ENCODE measurements at regions not wholly inside any gene's neighbourhood (a gene's known extent, or its start where the extent isn't known, plus 50 kb on each side); places are given as distances from the start of the nearest gene placed in this dataset.

- H3K27ac ChIP-seq, result no peak overlapping the region
- TF ChIP-seq ZFX (IDR thresholded peaks at IDR 0.05; ENCODE audit: borderline replicate concordance), result no peak
Measured at GRCh38 chr6:165917576-165917975, 250.1 kb downstream of the TBXT start.

GRCh38 chr6:165915022-165915770 lies 252.2 kb upstream of the PDE10A start:
- TF ChIP-seq ZFX (IDR thresholded peaks at IDR 0.05; ENCODE audit: borderline replicate concordance), result no peak
- TF ChIP-seq CTCF (IDR thresholded peaks at IDR 0.05), result no peak
- no peak overlapping the region for H3K27ac ChIP-seq

GRCh38 chr6:165913676-165914570 lies 250.9 kb upstream of the PDE10A start:
- H3K27ac ChIP-seq, result no peak overlapping the region
- no peak for TF ChIP-seq ZFX (IDR thresholded peaks at IDR 0.05; ENCODE audit: borderline replicate concordance)
- no peak for TF ChIP-seq CTCF (IDR thresholded peaks at IDR 0.05)

GRCh38 chr6:165910184-165910966 lies 247.3 kb upstream of the PDE10A start:
- no peak overlapping the region for H3K27ac ChIP-seq
- TF ChIP-seq CTCF (IDR thresholded peaks at IDR 0.05), result no peak
- TF ChIP-seq ZFX (IDR thresholded peaks at IDR 0.05; ENCODE audit: borderline replicate concordance), result no peak

- no peak overlapping the region for H3K27ac ChIP-seq
- TF ChIP-seq CTCF (IDR thresholded peaks at IDR 0.05) (no peak), ZFX (IDR thresholded peaks at IDR 0.05; ENCODE audit: borderline replicate concordance) (no peak)
Measured at GRCh38 chr6:165906736-165907135, 243.7 kb upstream of the PDE10A start.

GRCh38 chr6:165905744-165906143 lies 242.7 kb upstream of the PDE10A start:
- no peak for TF ChIP-seq ZFX (IDR thresholded peaks at IDR 0.05; ENCODE audit: borderline replicate concordance)
- no peak for TF ChIP-seq CTCF (IDR thresholded peaks at IDR 0.05)

GRCh38 chr6:165900970-165901369 lies 237.9 kb upstream of the PDE10A start:
- no peak for TF ChIP-seq CTCF (IDR thresholded peaks at IDR 0.05)
- TF ChIP-seq ZFX (IDR thresholded peaks at IDR 0.05; ENCODE audit: borderline replicate concordance), result no peak
- no peak overlapping the region for H3K27ac ChIP-seq

More at GRCh38 chr6:165905744-165906143, 242.7 kb upstream of the PDE10A start:
- no peak overlapping the region for H3K27ac ChIP-seq
